Neural cell (in vitro differentiated cells): ENCODE measurements at regions not wholly inside any gene's neighbourhood (a gene's known extent, or its start where the extent isn't known, plus 50 kb on each side); places are given as distances from the start of the nearest gene placed in this dataset.

Source experiments
- H2AFZ ChIP-seq: fragments of 200-600, 300-800 bp; sonication (generic), shearing (Covaris generic); 2 replicates; pipeline ENCODE4 v1.6.0; 2014; ENCODE audit warnings: low read depth, mild to moderate bottlenecking, antibody characterized with exemption, low read length, moderate library complexity
- H3F3A ChIP-seq: fragments of 200-600 bp; shearing (Covaris generic); 2 replicates; pipeline ENCODE4 v1.6.1; 2016; ENCODE audit warnings: mild to moderate bottlenecking, moderate library complexity, mixed read lengths, antibody characterized with exemption, low read length; ENCODE audit not compliant: insufficient read depth, poor library complexity, severe bottlenecking
- H3K27ac ChIP-seq: fragments of 200-600, 300-800 bp; sonication (generic), shearing (Covaris generic); 2 replicates; pipeline ENCODE4 v1.5.1; 2014; ENCODE audit warnings: mild to moderate bottlenecking, low read length, moderate library complexity
- H3K27me3 ChIP-seq: fragments of 300-800, 200-600 bp; sonication (generic), shearing (Covaris generic); 2 replicates; pipeline ENCODE4 v1.6.0; 2014; ENCODE audit warnings: mild to moderate bottlenecking, low read depth, low read length, moderate library complexity; ENCODE audit not compliant: insufficient read depth
- H3K36me3 ChIP-seq: fragments of 300-800, 200-600 bp; sonication (generic), shearing (Covaris generic); 2 replicates; pipeline ENCODE4 v1.5.1; 2014; ENCODE audit warnings: mild to moderate bottlenecking, antibody characterized with exemption, low read length, moderate library complexity; ENCODE audit not compliant: insufficient read depth
- H3K4me2 ChIP-seq: fragments of 300-800, 200-600 bp; sonication (generic), shearing (Covaris generic); 2 replicates; pipeline ENCODE4 v1.6.0; 2014; ENCODE audit warnings: mild to moderate bottlenecking, low read length
- H3K4me3 ChIP-seq: fragments of 300-800, 200-600 bp; sonication (generic), shearing (Covaris generic); 2 replicates; pipeline ENCODE4 v1.5.1; 2014; ENCODE audit warnings: mild to moderate bottlenecking, low read length, moderate library complexity
- H3K79me2 ChIP-seq: fragments of 200-600 bp; shearing (Covaris generic); replicated peaks from 2 replicates; pipeline ENCODE4 v1.6.0; 2014; ENCODE audit warnings: mild to moderate bottlenecking, low read length, moderate library complexity; ENCODE audit not compliant: insufficient read depth
- H3K9ac ChIP-seq: fragments of 300-800, 200-600 bp; sonication (generic), shearing (Covaris generic); 2 replicates; pipeline ENCODE4 v1.6.1; 2016; ENCODE audit warnings: mild to moderate bottlenecking, low read length, mixed read lengths
- H3K9me2 ChIP-seq: fragments of 200-600 bp; shearing (Covaris generic); 2 replicates; pipeline ENCODE4 v1.6.1; 2016; ENCODE audit warnings: mild to moderate bottlenecking, low read length, mixed read lengths; ENCODE audit not compliant: insufficient read depth
- H3K9me3 ChIP-seq: fragments of 200-600, 300-800 bp; sonication (generic), shearing (Covaris generic); 2 replicates; pipeline ENCODE4 v1.6.1; 2016; ENCODE audit warnings: mild to moderate bottlenecking, mixed run types, low read length, moderate library complexity, mixed read lengths
- H4K20me1 ChIP-seq: fragments of 200-600 bp; shearing (Covaris generic); 2 replicates; pipeline ENCODE4 v1.6.1; 2016; ENCODE audit warnings: mild to moderate bottlenecking, mixed run types; ENCODE audit not compliant: insufficient read depth
- CTCF ChIP-seq: fragments of 450-650 bp; IDR thresholded peaks from 2 replicates; pipeline ENCODE4 v1.5.1; 2014; ENCODE audit warnings: antibody characterized with exemption, mild to moderate bottlenecking, moderate library complexity; ENCODE audit not compliant: poor library complexity, severe bottlenecking
- EP300 ChIP-seq: fragments of 450-650 bp; conservative IDR thresholded peaks from 2 replicates; pipeline ENCODE4 v1.6.1; 2014; ENCODE audit warnings: antibody characterized with exemption, mild to moderate bottlenecking, moderate library complexity; ENCODE audit not compliant: poor library complexity, severe bottlenecking
- EZH2 ChIP-seq: fragments of 200-600, 300-800 bp; shearing (Covaris generic), sonication (generic); IDR thresholded peaks from 2 replicates; pipeline ENCODE4 v1.6.1; 2014; ENCODE audit warnings: antibody characterized with exemption, low read length, borderline replicate concordance, mild to moderate bottlenecking; ENCODE audit not compliant: insufficient read depth, poor library complexity, severe bottlenecking
- MXI1 ChIP-seq: fragments of 450-650 bp; conservative IDR thresholded peaks from 2 replicates; pipeline ENCODE4 v1.6.1; 2014; ENCODE audit warnings: antibody characterized with exemption, mild to moderate bottlenecking; ENCODE audit not compliant: poor library complexity, severe bottlenecking
- POLR2AphosphoS5 ChIP-seq: IDR thresholded peaks from 2 replicates; pipeline ENCODE4 v1.6.1; 2012
- RAD21 ChIP-seq: fragments of 450-650 bp; conservative IDR thresholded peaks from 2 replicates; pipeline ENCODE4 v1.6.1; 2014; ENCODE audit warnings: antibody characterized with exemption, mild to moderate bottlenecking, moderate library complexity
- REST ChIP-seq: IDR thresholded peaks from 2 replicates; pipeline ENCODE4 v1.6.1; 2012; ENCODE audit warnings: borderline replicate concordance
- SMC3 ChIP-seq: fragments of 450-650 bp; conservative IDR thresholded peaks from 2 replicates; pipeline ENCODE4 v1.6.1; 2014; ENCODE audit warnings: antibody characterized with exemption, mild to moderate bottlenecking, moderate library complexity; ENCODE audit not compliant: poor library complexity
- TAF1 ChIP-seq: IDR thresholded peaks from 2 replicates; pipeline ENCODE4 v1.6.1; 2012; ENCODE audit warnings: low read depth

GRCh38 chr10:10853954-10854353, 163.7 kb upstream of the CELF2 start:
- no peaks in the 10 kb centered on the region for H4K20me1 ChIP-seq
- H3K9me2 ChIP-seq = no peaks in the 10 kb centered on the region
- H3K4me3 ChIP-seq = no peak overlapping the region
- H3K9ac ChIP-seq = no peak overlapping the region
- no peaks in the 10 kb centered on the region for H3K9me3 ChIP-seq
- no peaks in the 10 kb centered on the region for H3F3A ChIP-seq
- H3K36me3 ChIP-seq = no peaks in the 10 kb centered on the region
- no peak overlapping the region for H3K4me2 ChIP-seq
- H3K79me2 ChIP-seq = no peaks in the 10 kb centered on the region
- H2AFZ ChIP-seq = no peak overlapping the region
- TF ChIP-seq POLR2AphosphoS5 (no peak), EP300 (no peak), REST (no peak), TAF1 (no peak), CTCF (no peak), MXI1 (no peak), SMC3 (no peak), RAD21 (no peak), EZH2 (no peak)
- no peak overlapping the region for H3K27ac ChIP-seq
- H3K27me3 ChIP-seq = no peaks in the 10 kb centered on the region

- H3K4me2 ChIP-seq = no peak overlapping the region
- TF ChIP-seq REST = no peak
- TF ChIP-seq CTCF = no peak
- no peak for TF ChIP-seq POLR2AphosphoS5
- TF ChIP-seq SMC3 = no peak
- TF ChIP-seq EZH2 = no peak
- no peak for TF ChIP-seq TAF1
- no peak for TF ChIP-seq EP300
- TF ChIP-seq MXI1 = no peak
- no peak for TF ChIP-seq RAD21
- H3K36me3 ChIP-seq = no peaks in the 10 kb centered on the region
Measured at GRCh38 chr10:10854725-10855124, 162.9 kb upstream of the CELF2 start.

More at GRCh38 chr10:10854725-10855124, 162.9 kb upstream of the CELF2 start:
- Histone ChIP-seq H3K9ac (no peak overlapping the region), H3F3A (no peaks in the 10 kb centered on the region), H3K27ac (no peak overlapping the region), H3K79me2 (no peaks in the 10 kb centered on the region), H3K9me2 (no peaks in the 10 kb centered on the region), H3K9me3 (no peaks in the 10 kb centered on the region), H3K4me3 (no peak overlapping the region), H2AFZ (no peak overlapping the region), H4K20me1 (no peaks in the 10 kb centered on the region), H3K27me3 (no peaks in the 10 kb centered on the region)
